HG02973 (cell line): ENCODE measurements at regions not wholly inside any gene's neighbourhood (a gene's known extent, or its start where the extent isn't known, plus 50 kb on each side); places are given as distances from the start of the nearest gene placed in this dataset.
"Not testable (repeated sequence)": the region's sequence is repeated elsewhere in the genome, so short reads cannot be mapped to it uniquely, and the experiment has no call there.

Experiments used
- ATAC-seq: cut with Tn5 transposase; IDR thresholded peaks from one replicate; pipeline ENCODE4 v1.9.1; 2021; ENCODE audit warnings: moderate library complexity; ENCODE audit not compliant: unreplicated experiment

GRCh38 chr2:56770490-56770889 is 586.7 kb downstream of the CCDC85A start:
- no peak for ATAC-seq

GRCh38 chr2:56784046-56784445 is 600.3 kb downstream of the CCDC85A start:
- no peak for ATAC-seq

GRCh38 chr2:56801214-56801613 is 617.4 kb downstream of the CCDC85A start:
- ATAC-seq: no peak

GRCh38 chr2:56801770-56802169 is 618.0 kb downstream of the CCDC85A start:
- no peak for ATAC-seq

GRCh38 chr2:56803596-56803995 is 619.8 kb downstream of the CCDC85A start:
- no peak for ATAC-seq

GRCh38 chr2:56806924-56807323 is 623.1 kb downstream of the CCDC85A start:
- ATAC-seq: no peak

- no peak for ATAC-seq
These were observed 624.1 kb downstream of the CCDC85A start for GRCh38 chr2:56807861-56808260.

- no peak for ATAC-seq
These were observed 627.6 kb downstream of the CCDC85A start for GRCh38 chr2:56811401-56811800.

- no peak for ATAC-seq
These were observed 628.6 kb downstream of the CCDC85A start for GRCh38 chr2:56812432-56812831.

GRCh38 chr2:56813490-56813889 is 629.7 kb downstream of the CCDC85A start:
- ATAC-seq: no peak

- ATAC-seq: no peak
These were observed 632.9 kb downstream of the CCDC85A start for GRCh38 chr2:56816666-56817065.

GRCh38 chr2:56831780-56832179 is 648.0 kb downstream of the CCDC85A start:
- no peak for ATAC-seq

- no peak for ATAC-seq
These were observed 650.9 kb downstream of the CCDC85A start for GRCh38 chr2:56834686-56835085.

- ATAC-seq: not testable (repeated sequence)
These were observed 656.2 kb downstream of the CCDC85A start for GRCh38 chr2:56840009-56840408.

GRCh38 chr2:56860991-56861390 is 677.2 kb downstream of the CCDC85A start:
- no peak for ATAC-seq

GRCh38 chr2:56871644-56872043 is 687.9 kb downstream of the CCDC85A start:
- ATAC-seq: no peak

- no peak for ATAC-seq
These were observed 690.9 kb downstream of the CCDC85A start for GRCh38 chr2:56874717-56875116.

GRCh38 chr2:56889738-56890137 is 705.9 kb downstream of the CCDC85A start:
- ATAC-seq: no peak

GRCh38 chr2:56892382-56892781 is 708.6 kb downstream of the CCDC85A start:
- ATAC-seq: no peak

GRCh38 chr2:56898986-56899385 is 715.2 kb downstream of the CCDC85A start:
- ATAC-seq: no peak

GRCh38 chr2:56912490-56912889 is 728.7 kb downstream of the CCDC85A start:
- ATAC-seq: no peak

GRCh38 chr2:56918790-56919189 is 735.0 kb downstream of the CCDC85A start:
- ATAC-seq: no peak

GRCh38 chr2:56933976-56934375 is 750.2 kb downstream of the CCDC85A start:
- no peak for ATAC-seq

- ATAC-seq: no peak
These were observed 751.1 kb downstream of the CCDC85A start for GRCh38 chr2:56934866-56935265.
